ENCODE measurements at regions not wholly inside any gene's neighbourhood (a gene's known extent, or its start where the extent isn't known, plus 50 kb on each side); places are given as distances from the start of the nearest gene placed in this dataset.

- TF ChIP-seq GATA3 (IDR thresholded peaks at IDR 0.05; ENCODE audit: low read depth, low read length): no peak
- no peak for TF ChIP-seq GATA2 (IDR thresholded peaks at IDR 0.05; ENCODE audit: low read depth, low read length)
Measured at GRCh38 chr22:48698618-48699017, 1129.1 kb downstream of the BRD1 start.

- TF ChIP-seq GATA2 (IDR thresholded peaks at IDR 0.05; ENCODE audit: low read depth, low read length) (no peak), GATA3 (IDR thresholded peaks at IDR 0.05; ENCODE audit: low read depth, low read length) (no peak)
Measured at GRCh38 chr22:48697694-48698276, 1129.9 kb downstream of the BRD1 start.

- no peak for TF ChIP-seq GATA3 (IDR thresholded peaks at IDR 0.05; ENCODE audit: low read depth, low read length)
- no peak for TF ChIP-seq GATA2 (IDR thresholded peaks at IDR 0.05; ENCODE audit: low read depth, low read length)
Measured at GRCh38 chr22:48697223-48697622, 1130.5 kb downstream of the BRD1 start.

GRCh38 chr22:48696371-48696770 lies 1131.3 kb downstream of the BRD1 start:
- TF ChIP-seq GATA3 (IDR thresholded peaks at IDR 0.05; ENCODE audit: low read depth, low read length): no peak
- TF ChIP-seq GATA2 (IDR thresholded peaks at IDR 0.05; ENCODE audit: low read depth, low read length): no peak

- no peak for TF ChIP-seq GATA2 (IDR thresholded peaks at IDR 0.05; ENCODE audit: low read depth, low read length)
- no peak for TF ChIP-seq GATA3 (IDR thresholded peaks at IDR 0.05; ENCODE audit: low read depth, low read length)
Measured at GRCh38 chr22:48695731-48696305, 1131.9 kb downstream of the BRD1 start.

- TF ChIP-seq GATA3 (IDR thresholded peaks at IDR 0.05; ENCODE audit: low read depth, low read length) (no peak), GATA2 (IDR thresholded peaks at IDR 0.05; ENCODE audit: low read depth, low read length) (no peak)
Measured at GRCh38 chr22:48695251-48695650, 1132.4 kb downstream of the BRD1 start.

GRCh38 chr22:48694296-48694883 lies 1133.3 kb downstream of the BRD1 start:
- TF ChIP-seq GATA2 (IDR thresholded peaks at IDR 0.05; ENCODE audit: low read depth, low read length) (no peak), GATA3 (IDR thresholded peaks at IDR 0.05; ENCODE audit: low read depth, low read length) (no peak)

GRCh38 chr22:48693377-48694135 lies 1134.1 kb downstream of the BRD1 start:
- TF ChIP-seq GATA2 (IDR thresholded peaks at IDR 0.05; ENCODE audit: low read depth, low read length): no peak
- no peak for TF ChIP-seq GATA3 (IDR thresholded peaks at IDR 0.05; ENCODE audit: low read depth, low read length)

GRCh38 chr22:48692734-48693376 lies 1134.8 kb downstream of the BRD1 start:
- TF ChIP-seq GATA2 (IDR thresholded peaks at IDR 0.05; ENCODE audit: low read depth, low read length): no peak
- TF ChIP-seq GATA3 (IDR thresholded peaks at IDR 0.05; ENCODE audit: low read depth, low read length): no peak

GRCh38 chr22:48691431-48691851 lies 1136.2 kb downstream of the BRD1 start:
- TF ChIP-seq GATA2 (IDR thresholded peaks at IDR 0.05; ENCODE audit: low read depth, low read length) (no peak), GATA3 (IDR thresholded peaks at IDR 0.05; ENCODE audit: low read depth, low read length) (no peak)

GRCh38 chr22:48690583-48691317 lies 1136.9 kb downstream of the BRD1 start:
- TF ChIP-seq GATA2 (IDR thresholded peaks at IDR 0.05; ENCODE audit: low read depth, low read length) (no peak), GATA3 (IDR thresholded peaks at IDR 0.05; ENCODE audit: low read depth, low read length) (no peak)

GRCh38 chr22:48689206-48689605 lies 1138.5 kb downstream of the BRD1 start:
- TF ChIP-seq GATA2 (IDR thresholded peaks at IDR 0.05; ENCODE audit: low read depth, low read length) (no peak), GATA3 (IDR thresholded peaks at IDR 0.05; ENCODE audit: low read depth, low read length) (no peak)

- no peak for TF ChIP-seq GATA2 (IDR thresholded peaks at IDR 0.05; ENCODE audit: low read depth, low read length)
- TF ChIP-seq GATA3 (IDR thresholded peaks at IDR 0.05; ENCODE audit: low read depth, low read length): no peak
Measured at GRCh38 chr22:48688366-48688765, 1139.3 kb downstream of the BRD1 start.
